ENCODE measurements at regions not wholly inside any gene's neighbourhood (a gene's known extent, or its start where the extent isn't known, plus 50 kb on each side); places are given as distances from the start of the nearest gene placed in this dataset.

- WGBS (ENCODE audit: low lambda C conversion rate, missing lambda C conversion rate): 80% methylated on average over 2 of the region's 2 CpGs
- TF ChIP-seq EZH2 (IDR thresholded peaks at IDR 0.05; ENCODE audit: borderline replicate concordance) (no peak), EZH2phosphoT487 (IDR thresholded peaks at IDR 0.05; ENCODE audit: low read depth, severe bottlenecking, unreplicated experiment) (no peak), CTCF (IDR thresholded peaks at IDR 0.05; ENCODE audit: poor library complexity) (no peak)
Measured at GRCh38 chr3:99211309-99211708, 309.8 kb upstream of the DCBLD2 start.

GRCh38 chr3:99199021-99199420 lies 297.5 kb upstream of the DCBLD2 start:
- Histone ChIP-seq H3K9me2 (replicated peaks; ENCODE audit: insufficient read depth) (no peaks in the 10 kb centered on the region), H3K9me3 (ENCODE audit: low read depth) (no peaks in the 10 kb centered on the region), H3K4me3 (no peak overlapping the region), H3K27ac (no peak overlapping the region), H2AFZ (no peak overlapping the region), H3K36me3 (replicated peaks; ENCODE audit: insufficient read depth, low read depth) (no peaks in the 10 kb centered on the region), H3K27me3 (no peaks in the 10 kb centered on the region), H4K20me1 (ENCODE audit: insufficient read depth, poor library complexity, severe bottlenecking) (no peaks in the 10 kb centered on the region), H3K4me1 (ENCODE audit: insufficient read depth) (no peaks in the 10 kb centered on the region), H3K79me2 (no peaks in the 10 kb centered on the region), H3K4me2 (no peak overlapping the region)
- WGBS (ENCODE audit: low lambda C conversion rate, missing lambda C conversion rate): 81% methylated on average over 3 of the region's 3 CpGs
- TF ChIP-seq EZH2phosphoT487 (IDR thresholded peaks at IDR 0.05; ENCODE audit: low read depth, severe bottlenecking, unreplicated experiment) (no peak), CTCF (IDR thresholded peaks at IDR 0.05; ENCODE audit: poor library complexity) (no peak), EZH2 (IDR thresholded peaks at IDR 0.05; ENCODE audit: borderline replicate concordance) (no peak)
- no peak for DNase-seq (ENCODE audit: low spot score)

More at GRCh38 chr3:99211309-99211708, 309.8 kb upstream of the DCBLD2 start:
- Histone ChIP-seq H3K4me1 (ENCODE audit: insufficient read depth) (no peaks in the 10 kb centered on the region), H4K20me1 (ENCODE audit: insufficient read depth, poor library complexity, severe bottlenecking) (no peaks in the 10 kb centered on the region), H3K27ac (no peak overlapping the region), H3K4me2 (no peak overlapping the region), H3K9me2 (replicated peaks; ENCODE audit: insufficient read depth) (no peaks in the 10 kb centered on the region), H3K4me3 (no peak overlapping the region), H3K79me2 (no peaks in the 10 kb centered on the region), H3K27me3 (no peaks in the 10 kb centered on the region), H2AFZ (no peak overlapping the region), H3K36me3 (replicated peaks; ENCODE audit: insufficient read depth, low read depth) (no peaks in the 10 kb centered on the region), H3K9me3 (ENCODE audit: low read depth) (no peaks in the 10 kb centered on the region)
- DNase-seq (ENCODE audit: low spot score): no peak

GRCh38 chr3:99191186-99191585 lies 289.7 kb upstream of the DCBLD2 start:
- 82% methylated on average over 3 of the region's 3 CpGs for WGBS (ENCODE audit: low lambda C conversion rate, missing lambda C conversion rate)

More at GRCh38 chr3:99191186-99191585, 289.7 kb upstream of the DCBLD2 start:
- TF ChIP-seq CTCF (IDR thresholded peaks at IDR 0.05; ENCODE audit: poor library complexity): no peak
- no peak for TF ChIP-seq EZH2 (IDR thresholded peaks at IDR 0.05; ENCODE audit: borderline replicate concordance)
- TF ChIP-seq EZH2phosphoT487 (IDR thresholded peaks at IDR 0.05; ENCODE audit: low read depth, severe bottlenecking, unreplicated experiment): no peak
- DNase-seq (ENCODE audit: low spot score): no peak
- no peaks in the 10 kb centered on the region for H3K27me3 ChIP-seq
- H3K4me1 ChIP-seq (ENCODE audit: insufficient read depth): no peaks in the 10 kb centered on the region
- no peak overlapping the region for H3K4me2 ChIP-seq
- H3K36me3 ChIP-seq (replicated peaks; ENCODE audit: insufficient read depth, low read depth): no peaks in the 10 kb centered on the region
- no peaks in the 10 kb centered on the region for H4K20me1 ChIP-seq (ENCODE audit: insufficient read depth, poor library complexity, severe bottlenecking)
- no peak overlapping the region for H3K4me3 ChIP-seq
- H2AFZ ChIP-seq: no peak overlapping the region
- H3K79me2 ChIP-seq: no peaks in the 10 kb centered on the region
- H3K27ac ChIP-seq: no peak overlapping the region
- H3K9me2 ChIP-seq (replicated peaks; ENCODE audit: insufficient read depth): no peaks in the 10 kb centered on the region
- no peaks in the 10 kb centered on the region for H3K9me3 ChIP-seq (ENCODE audit: low read depth)
